ENCODE measurements at regions not wholly inside any gene's neighbourhood (a gene's known extent, or its start where the extent isn't known, plus 50 kb on each side); places are given as distances from the start of the nearest gene placed in this dataset.

GRCh38 chr6:94341173-94341572, 921.8 kb upstream of the EPHA7 start:
- no peak for FAIRE-seq
- Histone ChIP-seq H3K4me3 (replicated peaks in 1 of 3; ENCODE audit: insufficient read depth in 1 of 3, low read depth in 1 of 3, low read length in 3 of 3) (no peak overlapping the region), H3K79me2 (ENCODE audit: control insufficient read depth, insufficient read depth, low read length) (no peaks in the 10 kb centered on the region), H3K9me3 (replicated peaks; ENCODE audit: control insufficient read depth, insufficient read depth, low read length) (no peaks in the 10 kb centered on the region), H4K20me1 (replicated peaks; ENCODE audit: control insufficient read depth, extremely low read depth, insufficient read depth, low read length) (no peaks in the 10 kb centered on the region), H3K9ac (replicated peaks; ENCODE audit: extremely low read depth, insufficient read depth, low read length) (no peak overlapping the region), H2AFZ (ENCODE audit: low read depth, low read length) (no peak overlapping the region), H3K27me3 (ENCODE audit: control insufficient read depth in 2 of 2, insufficient read depth in 2 of 2, low read length in 2 of 2) (no peaks in the 10 kb centered on the region), H3K4me2 (ENCODE audit: insufficient read depth, low read length) (no peak overlapping the region), H3K4me1 (ENCODE audit: control insufficient read depth, extremely low read depth, insufficient read depth, low read length) (no peaks in the 10 kb centered on the region), H3K9me1 (replicated peaks; ENCODE audit: control insufficient read depth, extremely low read depth, insufficient read depth, low read length) (no peaks in the 10 kb centered on the region), H3K36me3 (ENCODE audit: control insufficient read depth in 2 of 2, extremely low read depth in 1 of 2, insufficient read depth in 2 of 2, low read length in 2 of 2) (no peaks in the 10 kb centered on the region), H3K27ac (ENCODE audit: insufficient read depth, low read depth, low read length) (no peak overlapping the region)
- ChIA-PET CTCF (no interaction called here), POLR2A (no interaction called here)
- intact Hi-C loops (cut with micrococcal nuclease): no loop called here
- no peak for DNase-seq (ENCODE audit: low read depth, low spot score)
- dilution Hi-C loops (cut with MboI; ENCODE audit: extremely low pct_ligation_motif_present, low sequenced_read_pairs): no loop called here
- BruUV-seq (replicated peaks): no TSS peak
- TF ChIP-seq MYC (IDR thresholded peaks at IDR 0.05; ENCODE audit: low read depth, low read length) (no peak), GATA2 (IDR thresholded peaks at IDR 0.05; ENCODE audit: insufficient read depth, insufficient read length, low read depth, low read length) (no peak), POLR2A (IDR thresholded peaks at IDR 0.05; ENCODE audit: low read depth, low read length) (no peak), MAX (IDR thresholded peaks at IDR 0.05; ENCODE audit: insufficient read depth, insufficient read length) (no peak), FOS (IDR thresholded peaks at IDR 0.05; ENCODE audit: borderline replicate concordance, insufficient read depth, low read length) (no peak), JUN (IDR thresholded peaks at IDR 0.05; ENCODE audit: borderline replicate concordance, insufficient read depth, insufficient read length, low read depth) (no peak), POLR2AphosphoS5 (IDR thresholded peaks at IDR 0.05; ENCODE audit: insufficient read depth, low read depth, low read length) (no peak), EZH2 (IDR thresholded peaks at IDR 0.05; ENCODE audit: borderline replicate concordance, low read depth, low read length, severe bottlenecking) (no peak)
- TF ChIP-seq, protein P1, sequence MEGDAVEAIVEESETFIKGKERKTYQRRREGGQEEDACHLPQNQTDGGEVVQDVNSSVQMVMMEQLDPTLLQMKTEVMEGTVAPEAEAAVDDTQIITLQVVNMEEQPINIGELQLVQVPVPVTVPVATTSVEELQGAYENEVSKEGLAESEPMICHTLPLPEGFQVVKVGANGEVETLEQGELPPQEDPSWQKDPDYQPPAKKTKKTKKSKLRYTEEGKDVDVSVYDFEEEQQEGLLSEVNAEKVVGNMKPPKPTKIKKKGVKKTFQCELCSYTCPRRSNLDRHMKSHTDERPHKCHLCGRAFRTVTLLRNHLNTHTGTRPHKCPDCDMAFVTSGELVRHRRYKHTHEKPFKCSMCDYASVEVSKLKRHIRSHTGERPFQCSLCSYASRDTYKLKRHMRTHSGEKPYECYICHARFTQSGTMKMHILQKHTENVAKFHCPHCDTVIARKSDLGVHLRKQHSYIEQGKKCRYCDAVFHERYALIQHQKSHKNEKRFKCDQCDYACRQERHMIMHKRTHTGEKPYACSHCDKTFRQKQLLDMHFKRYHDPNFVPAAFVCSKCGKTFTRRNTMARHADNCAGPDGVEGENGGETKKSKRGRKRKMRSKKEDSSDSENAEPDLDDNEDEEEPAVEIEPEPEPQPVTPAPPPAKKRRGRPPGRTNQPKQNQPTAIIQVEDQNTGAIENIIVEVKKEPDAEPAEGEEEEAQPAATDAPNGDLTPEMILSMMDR (IDR thresholded peaks at IDR 0.05; ENCODE audit: extremely low read depth in 1 of 2, insufficient read depth in 1 of 2, low read depth in 1 of 2, low read length in 2 of 2): no peak
